Upper lobe of left lung (tissue), 6 donors: ENCODE measurements at regions not wholly inside any gene's neighbourhood (a gene's known extent, or its start where the extent isn't known, plus 50 kb on each side); places are given as distances from the start of the nearest gene placed in this dataset.

Source experiments
- ATAC-seq, 2 donors: fragments of 200-7000 bp; cut with Tn5 transposase; one replicate each; pipeline ENCODE4 v1.9.1; 2022; ENCODE audit warnings: mild to moderate bottlenecking in 2 of 2, moderate library complexity in 2 of 2; ENCODE audit not compliant: low FRiP score in 2 of 2
- DNase-seq, 2 donors: peaks; one replicate each; pipeline ENCODE4 v3.0.0-alpha.2; 2019 to 2020
- H3K27ac ChIP-seq, 4 donors: fragments of 200-600 bp; sonication (generic); one replicate each; pipeline ENCODE4 v1.5.1; 2016 to 2019
- H3K27me3 ChIP-seq, 4 donors: fragments of 200-600 bp; sonication (generic); one replicate each; pipeline ENCODE4 v1.5.1; 2017 to 2019
- H3K36me3 ChIP-seq, 4 donors: fragments of 200-600 bp; sonication (generic); one replicate each; pipeline ENCODE4 v1.5.1; 2016 to 2019
- H3K4me1 ChIP-seq, 4 donors: fragments of 200-600 bp; sonication (generic); one replicate each; pipeline ENCODE4 v1.5.1; 2018 to 2019
- H3K4me3 ChIP-seq, 4 donors: fragments of 200-600 bp; sonication (generic); one replicate each; pipeline ENCODE4 v1.5.1; 2017 to 2019; ENCODE audit warnings: mild to moderate bottlenecking in 2 of 4, moderate library complexity in 1 of 4
- H3K9me3 ChIP-seq, 4 donors: fragments of 200-600 bp; sonication (generic); one replicate each; pipeline ENCODE4 v1.5.1; 2018 to 2019
- CTCF ChIP-seq, 6 experiments: fragments of 450-650 bp in 4 of 6; fragments of 200-600 bp in 2 of 6; sonication (generic) in 2 of 6; IDR thresholded peaks; one replicate each; pipeline ENCODE4 v1.5.1; 2016 to 2019; ENCODE audit warnings: antibody characterized with exemption in 6 of 6
- EP300 ChIP-seq, 4 donors: sonication (generic); formaldehyde crosslinking; IDR thresholded peaks; one replicate each; pipeline ENCODE4 v1.5.1; 2017; ENCODE audit warnings: antibody characterized with exemption in 4 of 4, control low read depth in 2 of 4
- POLR2A ChIP-seq, 4 donors: fragments of 450-650 bp; IDR thresholded peaks; one replicate each; pipeline ENCODE4 v1.5.1; 2016 to 2017; ENCODE audit warnings: antibody characterized with exemption in 4 of 4, mild to moderate bottlenecking in 2 of 4
- POLR2AphosphoS5 ChIP-seq, 2 donors: sonication (generic); formaldehyde crosslinking; IDR thresholded peaks; one replicate each; pipeline ENCODE4 v1.5.1; 2017; ENCODE audit warnings: antibody characterized with exemption in 2 of 2
- WGBS, 2 donors: methylation state at CpG; one replicate each; pipeline ENCODE4 v1.1.5; 2017 to 2018; 5-methylcytosine and 5-hydroxymethylcytosine counted together
- donor health status: DM: no; HTN: no; CAD: no; lungs with moderate emphysema.
- donor health status: DM: no; HTN: yes; CAD: no; lungs with severe emphysema.

- no peak for TF ChIP-seq POLR2A (IDR thresholded peaks at IDR 0.05)
- TF ChIP-seq CTCF (IDR thresholded peaks at IDR 0.05), result no peak
- Histone ChIP-seq H3K36me3 (no peaks in the 10 kb centered on the region), H3K4me1 (peaks cover 13 to 43% (median 24%) of the 10 kb centered on the region in 4 donors), H3K9me3 (no peaks in the 10 kb centered on the region), H3K27ac (no peak overlapping the region), H3K27me3 (no peaks in the 10 kb centered on the region), H3K4me3 (no peak overlapping the region)
- no peak for ATAC-seq
- WGBS, 2 donors, result 71 to 81% methylated on average over 5 of the region's 5 CpGs
- DNase-seq, result no peak
These were observed 172.6 kb upstream of the RAI14 start for GRCh38 chr5:34483442-34484033.

- ATAC-seq, result no peak
- H3K9me3 ChIP-seq, result no peaks in the 10 kb centered on the region
These were observed 171.8 kb upstream of the RAI14 start for GRCh38 chr5:34484216-34484920.

GRCh38 chr5:34485768-34486030 is 170.4 kb upstream of the RAI14 start:
- no peak for TF ChIP-seq POLR2AphosphoS5 (IDR thresholded peaks at IDR 0.05)
- TF ChIP-seq POLR2A (IDR thresholded peaks at IDR 0.05), result no peak
- TF ChIP-seq CTCF (IDR thresholded peaks at IDR 0.05), result no peak
- no peak for TF ChIP-seq EP300 (IDR thresholded peaks at IDR 0.05)
- no peaks in the 10 kb centered on the region for H3K27me3 ChIP-seq
- peaks cover 13 to 34% (median 21%) of the 10 kb centered on the region in 4 donors for H3K4me1 ChIP-seq
- H3K4me3 ChIP-seq, result no peak overlapping the region
- no peaks in the 10 kb centered on the region for H3K9me3 ChIP-seq
- H3K27ac ChIP-seq, result peak overlapping the region; percentile 15 to 78 (median 34)
- DNase-seq (no peak), ATAC-seq (no peak)
- no peaks in the 10 kb centered on the region for H3K36me3 ChIP-seq

More at GRCh38 chr5:34484216-34484920, 171.8 kb upstream of the RAI14 start:
- WGBS, 2 donors, result 63 to 73% methylated on average over 3 of the region's 3 CpGs
- no peak for TF ChIP-seq CTCF (IDR thresholded peaks at IDR 0.05)
- no peak for TF ChIP-seq POLR2AphosphoS5 (IDR thresholded peaks at IDR 0.05)
- TF ChIP-seq POLR2A (IDR thresholded peaks at IDR 0.05), result no peak
- TF ChIP-seq EP300 (IDR thresholded peaks at IDR 0.05), result no peak
- no peak overlapping the region for H3K4me3 ChIP-seq
- H3K27ac ChIP-seq, result peak overlapping the region in 2 of 4 donors; percentile 8 to 78
- H3K36me3 ChIP-seq, result no peaks in the 10 kb centered on the region
- no peak for DNase-seq
- no peaks in the 10 kb centered on the region for H3K27me3 ChIP-seq
- H3K4me1 ChIP-seq, result peaks cover 13 to 44% (median 21%) of the 10 kb centered on the region in 4 donors

GRCh38 chr5:34486160-34486848 is 169.8 kb upstream of the RAI14 start:
- H3K27ac ChIP-seq, result peak overlapping the region in 3 of 4 donors; percentile 63 to 78 (median 76)
- H3K4me1 ChIP-seq, result peaks cover 13 to 34% (median 22%) of the 10 kb centered on the region in 4 donors
- no peaks in the 10 kb centered on the region for H3K9me3 ChIP-seq
- TF ChIP-seq CTCF (IDR thresholded peaks at IDR 0.05) (peak; percentile 53 to 77 (median 70)), POLR2A (IDR thresholded peaks at IDR 0.05) (no peak)
- H3K36me3 ChIP-seq, result no peaks in the 10 kb centered on the region
- WGBS, 2 donors, result 14 to 18% methylated on average over 15 of the region's 15 CpGs
- no peaks in the 10 kb centered on the region for H3K27me3 ChIP-seq
- no peak overlapping the region for H3K4me3 ChIP-seq
- ATAC-seq (peak; percentile 82 to 87), DNase-seq (peak in 1 of 2 donors; percentile 79)
